GM10248 (cell line): ENCODE measurements at regions not wholly inside any gene's neighbourhood (a gene's known extent, or its start where the extent isn't known, plus 50 kb on each side); places are given as distances from the start of the nearest gene placed in this dataset.

Experiments
- CTCF ChIA-PET: fragments of 300-600 bp; sonication (Branson Sonifier 250); formaldehyde crosslinking; extraction: SDS; loops from one replicate; lab custom pipeline; 2021; ENCODE audit warnings: antibody characterized with exemption; lab: Yijun Ruan, JAX
- POLR2A ChIA-PET: fragments of 350-650 bp; sonication (Branson Sonifier 250); formaldehyde crosslinking; extraction: SDS; loops from one replicate; lab custom pipeline; 2020; ENCODE audit warnings: antibody characterized with exemption; lab: Yijun Ruan, JAX
- DNase-seq: peaks from one replicate; pipeline ENCODE4 v3.0.0; 2012; ENCODE audit errors: extremely low spot score
- CTCF ChIP-seq: IDR thresholded peaks from 2 replicates; pipeline ENCODE4 v1.5.1; 2012; ENCODE audit warnings: mild to moderate bottlenecking, low read depth; ENCODE audit errors: extremely low read depth, missing control alignments, control extremely low read depth

- TF ChIP-seq CTCF: no peak
- CTCF ChIA-PET: no interaction called here
- no peak for DNase-seq
- POLR2A ChIA-PET: no interaction called here
These were observed 74.0 kb downstream of the ENGASE start for GRCh38 chr17:79148584-79148983.

- TF ChIP-seq CTCF: no peak
- DNase-seq: no peak
- CTCF ChIA-PET: no interaction called here
- POLR2A ChIA-PET: no interaction called here
These were observed 73.3 kb downstream of the ENGASE start for GRCh38 chr17:79147746-79148506.

GRCh38 chr17:79146562-79146961, 71.9 kb downstream of the ENGASE start:
- ChIA-PET CTCF (interaction anchor here (1.0 kb wide), 1 partner anchor 18 kb away, joined by 3 read pairs; no protein-coding TSS in a partner anchor), POLR2A (interaction anchor here (0.5 kb wide), 1 partner anchor 10 kb away, joined by 3 read pairs; no protein-coding TSS in a partner anchor)
- no peak for TF ChIP-seq CTCF
- no peak for DNase-seq

- ChIA-PET POLR2A (no interaction called here), CTCF (interaction anchor here (1.0 kb wide), 1 partner anchor 17 kb away, joined by 3 read pairs; no protein-coding TSS in a partner anchor)
- no peak for DNase-seq
- TF ChIP-seq CTCF: no peak
These were observed 70.9 kb downstream of the ENGASE start for GRCh38 chr17:79145548-79145947.

- POLR2A ChIA-PET: no interaction called here
- no peak for TF ChIP-seq CTCF
- CTCF ChIA-PET: no interaction called here
- no peak for DNase-seq
These were observed 69.5 kb downstream of the ENGASE start for GRCh38 chr17:79144133-79144532.

GRCh38 chr17:79142375-79142774, 67.8 kb downstream of the ENGASE start:
- ChIA-PET POLR2A (no interaction called here), CTCF (no interaction called here)
- no peak for DNase-seq
- no peak for TF ChIP-seq CTCF
